GM23338 (cell line): ENCODE measurements at regions not wholly inside any gene's neighbourhood (a gene's known extent, or its start where the extent isn't known, plus 50 kb on each side); places are given as distances from the start of the nearest gene placed in this dataset.

Experiments
- ATAC-seq: fragments of 200-7000 bp; cut with Tn5 transposase; 3 replicates; pipeline ENCODE4 v1.9.1; 2020
- DNase-seq: peaks from one replicate; pipeline ENCODE4 v3.0.0-alpha.2; 2015; ENCODE audit warnings: low spot score
- H2AFZ ChIP-seq: fragments of 200-600 bp; sonication (generic); 2 replicates; pipeline ENCODE4 v1.8.0; 2016; ENCODE audit warnings: antibody characterized with exemption, mild to moderate bottlenecking, moderate library complexity
- H3F3A ChIP-seq: fragments of 200-600 bp; sonication (generic); replicated peaks from 2 replicates; pipeline ENCODE4 v1.8.0; 2017; ENCODE audit warnings: antibody characterized with exemption, mixed run types, low read depth
- H3K27ac ChIP-seq: fragments of 200-600 bp; sonication (generic); 2 replicates; pipeline ENCODE4 v1.6.1; 2016; ENCODE audit warnings: low read depth
- H3K27me3 ChIP-seq: fragments of 200-600 bp; sonication (generic); 2 replicates; pipeline ENCODE4 v1.8.0; 2016; ENCODE audit warnings: mild to moderate bottlenecking, mixed run types, moderate library complexity; ENCODE audit not compliant: insufficient read depth
- H3K36me3 ChIP-seq: fragments of 200-600 bp; sonication (generic); 2 replicates; pipeline ENCODE4 v1.8.0; 2016; ENCODE audit warnings: mild to moderate bottlenecking; ENCODE audit not compliant: insufficient read depth
- H3K4me1 ChIP-seq: fragments of 200-600 bp; sonication (generic); 2 replicates; pipeline ENCODE4 v1.8.0; 2016; ENCODE audit warnings: mild to moderate bottlenecking, moderate library complexity; ENCODE audit not compliant: insufficient read depth
- H3K4me2 ChIP-seq: fragments of 200-600 bp; sonication (generic); 2 replicates; pipeline ENCODE4 v1.7.1; 2017; ENCODE audit warnings: mixed run types
- H3K4me3 ChIP-seq: fragments of 200-600 bp; sonication (generic); 2 replicates; pipeline ENCODE4 v1.6.1; 2016; ENCODE audit warnings: mixed run types
- H3K79me2 ChIP-seq: fragments of 200-600 bp; sonication (generic); replicated peaks from 2 replicates; pipeline ENCODE4 v1.8.0; 2017; ENCODE audit warnings: mild to moderate bottlenecking; ENCODE audit not compliant: insufficient read depth
- H3K9me2 ChIP-seq: fragments of 200-600 bp; sonication (generic); 2 replicates; pipeline ENCODE4 v1.8.0; 2017; ENCODE audit not compliant: insufficient read depth
- H4K20me1 ChIP-seq: fragments of 200-600 bp; sonication (generic); replicated peaks from 2 replicates; pipeline ENCODE4 v1.8.0; 2017; ENCODE audit warnings: mild to moderate bottlenecking; ENCODE audit not compliant: insufficient read depth
- H3K27ac Mint-ChIP-seq: 2 replicates; pipeline ENCODE4 v1.8.0; 2020; ENCODE audit warnings: inconsistent platforms, mild to moderate bottlenecking, moderate library complexity, mixed read lengths
- H3K27me3 Mint-ChIP-seq: 3 replicates; pipeline ENCODE4 v1.8.0; 2022; ENCODE audit warnings: low read depth, mild to moderate bottlenecking, moderate library complexity, mixed read lengths, inconsistent platforms; ENCODE audit not compliant: insufficient read depth, poor library complexity
- H3K36me3 Mint-ChIP-seq: 3 replicates; pipeline ENCODE4 v1.8.0; 2021; ENCODE audit warnings: low read depth, mild to moderate bottlenecking, inconsistent platforms, moderate library complexity, mixed read lengths
- H3K4me1 Mint-ChIP-seq: 3 replicates; pipeline ENCODE4 v1.8.0; 2020; ENCODE audit warnings: mild to moderate bottlenecking, inconsistent platforms, mixed read lengths
- H3K4me3 Mint-ChIP-seq: 3 replicates; pipeline ENCODE4 v1.8.0; 2021; ENCODE audit warnings: moderate library complexity, mild to moderate bottlenecking, inconsistent platforms, mixed read lengths
- H3K9me3 Mint-ChIP-seq: 3 replicates; pipeline ENCODE4 v1.8.0; 2020; ENCODE audit warnings: moderate library complexity, mild to moderate bottlenecking, inconsistent platforms, mixed read lengths
- CREB1 ChIP-seq: fragments of 250-450 bp; sonication (Bioruptor Pico); IDR thresholded peaks from 2 replicates; pipeline ENCODE4 v1.5.0; 2020; ENCODE audit warnings: low read depth, mild to moderate bottlenecking, moderate library complexity
- CTCF ChIP-seq, 2 experiments: fragments of 200-600 bp in 1 of 2; sonication (generic) in 1 of 2; conservative IDR thresholded peaks; 2 replicates each; pipeline versions ENCODE4 v1.5.1 to v1.6.1; 2016 to 2017; ENCODE audit warnings: antibody characterized with exemption in 2 of 2, low read depth in 2 of 2, mild to moderate bottlenecking in 2 of 2, moderate library complexity in 1 of 2
- ETS1 ChIP-seq: IDR thresholded peaks from 2 replicates; pipeline ENCODE4 v1.6.1; 2016; ENCODE audit warnings: antibody characterized with exemption
- EZH2 ChIP-seq: fragments of 200-600 bp; sonication (generic); IDR thresholded peaks from one replicate; pipeline ENCODE4 v1.8.0; 2017; ENCODE audit warnings: antibody characterized with exemption, mild to moderate bottlenecking, low read depth; ENCODE audit not compliant: unreplicated experiment
- JUNB ChIP-seq: IDR thresholded peaks from one replicate; pipeline ENCODE4 v1.6.1; 2016; ENCODE audit warnings: antibody characterized with exemption; ENCODE audit not compliant: unreplicated experiment
- NANOG ChIP-seq: IDR thresholded peaks from 2 replicates; pipeline ENCODE4 v1.6.1; 2016; ENCODE audit warnings: antibody characterized with exemption, borderline replicate concordance
- POLR2AphosphoS5 ChIP-seq: IDR thresholded peaks from 2 replicates; pipeline ENCODE4 v1.6.1; 2016; ENCODE audit warnings: antibody characterized with exemption, low read depth
- REST ChIP-seq: IDR thresholded peaks from one replicate; pipeline ENCODE4 v1.6.1; 2018; ENCODE audit warnings: antibody characterized with exemption; ENCODE audit not compliant: unreplicated experiment
- STAT1 ChIP-seq: IDR thresholded peaks from one replicate; pipeline ENCODE4 v1.6.1; 2016; ENCODE audit warnings: antibody characterized with exemption; ENCODE audit not compliant: unreplicated experiment
- ZNF114 ChIP-seq: fragments of 250-450 bp; sonication (Bioruptor Pico); IDR thresholded peaks from 2 replicates; pipeline ENCODE4 v1.5.0; 2020; ENCODE audit warnings: mild to moderate bottlenecking, moderate library complexity
- ZNF331 ChIP-seq: fragments of 250-450 bp; sonication (Bioruptor Pico); IDR thresholded peaks from 2 replicates; pipeline ENCODE4 v1.5.0; 2020; ENCODE audit warnings: low read depth, mild to moderate bottlenecking, moderate library complexity
- ZNF462 ChIP-seq: fragments of 250-450 bp; sonication (Bioruptor Pico); IDR thresholded peaks from 2 replicates; pipeline ENCODE4 v1.5.0; 2020; ENCODE audit warnings: mild to moderate bottlenecking, moderate library complexity

GRCh38 chr2:180336550-180336949 lies 329.5 kb upstream of the CWC22 start:
- Mint-ChIP-seq H3K36me3 (peaks cover 35% of the 10 kb centered on the region; the same call in 2 of the 3 replicates), H3K4me3 (no peak overlapping the region), H3K9me3 (peaks cover 51% of the 10 kb centered on the region), H3K27ac (no peak overlapping the region), H3K27me3 (no peaks in the 10 kb centered on the region), H3K4me1 (no peaks in the 10 kb centered on the region)
- Histone ChIP-seq H3K27me3 (no peaks in the 10 kb centered on the region), H3K79me2 (no peaks in the 10 kb centered on the region), H3F3A (no peaks in the 10 kb centered on the region), H3K36me3 (no peaks in the 10 kb centered on the region; the same call in 1 of the 2 replicates), H2AFZ (no peak overlapping the region), H4K20me1 (no peaks in the 10 kb centered on the region), H3K9me2 (peaks cover 3% of the 10 kb centered on the region; the same call in 1 of the 2 replicates), H3K4me3 (no peak overlapping the region), H3K4me1 (no peaks in the 10 kb centered on the region), H3K27ac (no peak overlapping the region), H3K4me2 (no peak overlapping the region)
- ATAC-seq (no peak), DNase-seq (no peak)
- TF ChIP-seq ZNF462 (CRISPR knock-in tag) (no peak), ZNF114 (CRISPR knock-in tag) (no peak), ZNF331 (CRISPR knock-in tag) (no peak), EZH2 (no peak), POLR2AphosphoS5 (no peak), ETS1 (no peak), CTCF (conservative IDR thresholded peaks at IDR 0.05; ENCODE audit: low read depth in 2 of 2) (no peak), STAT1 (no peak), CREB1 (no peak), REST (no peak), JUNB (no peak), NANOG (no peak)
